Panc1 (cell line): ENCODE measurements at regions not wholly inside any gene's neighbourhood (a gene's known extent, or its start where the extent isn't known, plus 50 kb on each side); places are given as distances from the start of the nearest gene placed in this dataset.

Experiments used
- ATAC-seq: fragments of 200-7000 bp; cut with Tn5 transposase; 2 replicates; pipeline ENCODE4 v1.9.1; 2020; ENCODE audit warnings: mild to moderate bottlenecking, moderate library complexity
- BruUV-seq: library from RNA; stranded (reverse); fragments of 400-500 nt; replicated peaks from 2 replicates; lab custom pipeline; 2021; lab: Mats Ljungman, UMichigan
- CTCF ChIA-PET: fragments of 300-600 bp; sonication (Branson Sonifier 250); formaldehyde crosslinking; loops from one replicate; lab custom pipeline; 2022; ENCODE audit warnings: antibody characterized with exemption; lab: Charles Lee
- POLR2A ChIA-PET: fragments of 300-600 bp; sonication (Branson Sonifier 250); formaldehyde crosslinking; loops from one replicate; lab custom pipeline; 2022; ENCODE audit warnings: antibody characterized with exemption; lab: Charles Lee
- DNase-seq: peaks from one replicate; pipeline ENCODE4 v3.0.0-alpha.2; 2010; ENCODE audit warnings: low read depth, low spot score
- H3K27ac ChIP-seq: 2 replicates; pipeline ENCODE4 v1.5.1; 2011; ENCODE audit warnings: mild to moderate bottlenecking, low read length, inconsistent platforms
- H3K27me3 ChIP-seq: fragments of 200-500 bp; sonication (Bioruptor generic); 2 replicates; pipeline ENCODE4 v1.6.0; 2014; ENCODE audit warnings: low read length, inconsistent platforms; ENCODE audit not compliant: control insufficient read depth, insufficient read depth
- H3K36me3 ChIP-seq: fragments of 200-500 bp; sonication (Bioruptor generic); 2 replicates; pipeline ENCODE4 v1.5.1; 2014; ENCODE audit warnings: inconsistent platforms, mild to moderate bottlenecking, low read length, moderate library complexity; ENCODE audit not compliant: control insufficient read depth, insufficient read depth
- H3K4me1 ChIP-seq: 2 replicates; pipeline ENCODE4 v1.5.1; 2011; ENCODE audit warnings: inconsistent platforms, mild to moderate bottlenecking, low read length, moderate library complexity; ENCODE audit not compliant: control insufficient read depth, insufficient read depth
- H3K4me3 ChIP-seq, 2 experiments: 2 replicates each; pipeline ENCODE4 v1.5.1; 2011 to 2012; ENCODE audit warnings: low read depth in 2 of 2, low read length in 2 of 2, mild to moderate bottlenecking in 2 of 2, inconsistent platforms in 1 of 2, moderate library complexity in 1 of 2
- H3K9me3 ChIP-seq: fragments of 200-500 bp; sonication (Bioruptor generic); 2 replicates; pipeline ENCODE4 v1.5.1; 2014; ENCODE audit warnings: low read depth, mild to moderate bottlenecking, inconsistent platforms, low read length, moderate library complexity; ENCODE audit not compliant: control insufficient read depth, insufficient read depth
- CTCF ChIP-seq: fragments of 450-650 bp; IDR thresholded peaks from 2 replicates; pipeline ENCODE4 v1.5.1; 2017; ENCODE audit warnings: mild to moderate bottlenecking
- POLR2AphosphoS5 ChIP-seq: IDR thresholded peaks from 2 replicates; pipeline ENCODE4 v1.6.1; 2012; ENCODE audit warnings: mild to moderate bottlenecking, low read depth, low read length, moderate library complexity
- REST ChIP-seq, 2 experiments: IDR thresholded peaks; 2 replicates each; pipeline ENCODE4 v1.6.1; 2011 to 2012; ENCODE audit warnings: low read depth in 2 of 2, control low read depth in 1 of 2, low read length in 1 of 2, mild to moderate bottlenecking in 1 of 2, moderate library complexity in 1 of 2; ENCODE audit not compliant: insufficient read depth in 1 of 2
- SIN3A ChIP-seq: IDR thresholded peaks from 2 replicates; pipeline ENCODE4 v1.6.1; 2012; ENCODE audit warnings: low read depth, mild to moderate bottlenecking, low read length, moderate library complexity, borderline replicate concordance; ENCODE audit not compliant: insufficient read depth
- TCF7L2 ChIP-seq: IDR thresholded peaks from 2 replicates; pipeline ENCODE4 v1.6.1; 2011; ENCODE audit warnings: mild to moderate bottlenecking, low read depth, low read length, inconsistent platforms
- in situ Hi-C: cut with HindIII; loops from 2 replicates; pipeline ENCODE4 v1.10.0; 2016; ENCODE audit warnings: low sequenced_read_pairs, low pct_unique_long_range_greater_than_20kb
- intact Hi-C: fragments of 100-400 bp; cut with micrococcal nuclease; formaldehyde crosslinking; loops from one replicate; pipeline ENCODE4 v1.10.0; 2022; ENCODE audit not compliant: unreplicated experiment

DNA sequence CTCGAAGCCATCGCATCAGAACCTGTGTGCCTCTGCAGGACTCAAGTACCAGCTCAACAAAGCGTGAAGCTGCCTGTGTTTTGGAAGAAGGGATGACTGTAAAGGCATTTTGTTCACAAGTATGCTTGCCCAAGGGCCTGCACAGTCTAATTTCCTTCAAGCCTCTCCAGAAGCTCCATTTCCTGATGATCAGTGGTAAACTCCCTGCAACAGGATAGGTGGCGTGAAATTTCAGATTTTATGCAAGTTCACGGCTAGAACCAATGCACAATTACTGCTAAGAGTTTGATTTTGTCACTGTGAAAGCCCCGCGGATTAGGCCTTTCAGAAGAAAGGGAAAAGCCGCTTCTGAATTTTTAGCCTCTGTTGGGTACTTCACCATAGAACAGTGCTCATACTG, 89.2 kb upstream of the TAPT1 start:
- H3K27me3 ChIP-seq, result no peaks in the 10 kb centered on the region
- no TSS peak for BruUV-seq
- in situ Hi-C loops (no loop called here), intact Hi-C loops (no loop called here)
- ChIA-PET POLR2A (no interaction called here), CTCF (no interaction called here)
- DNase-seq, result no peak
- no peaks in the 10 kb centered on the region for H3K9me3 ChIP-seq
- no peaks in the 10 kb centered on the region for H3K36me3 ChIP-seq
- no peak for TF ChIP-seq SIN3A
- no peak for TF ChIP-seq REST (IDR thresholded peaks at IDR 0.05; ENCODE audit: insufficient read depth in 1 of 2, low read depth in 2 of 2, low read length in 1 of 2)
- TF ChIP-seq CTCF, result no peak
- TF ChIP-seq TCF7L2, result no peak
- TF ChIP-seq POLR2AphosphoS5, result no peak
- H3K4me3 ChIP-seq, result no peak overlapping the region
- no peaks in the 10 kb centered on the region for H3K4me1 ChIP-seq
- no peak for ATAC-seq
- no peak overlapping the region for H3K27ac ChIP-seq

- in situ Hi-C loops (no loop called here), intact Hi-C loops (no loop called here)
- TF ChIP-seq CTCF (no peak), REST (IDR thresholded peaks at IDR 0.05; ENCODE audit: insufficient read depth in 1 of 2, low read depth in 2 of 2, low read length in 1 of 2) (no peak), POLR2AphosphoS5 (no peak), SIN3A (no peak), TCF7L2 (no peak)
- no TSS peak for BruUV-seq
- CTCF ChIA-PET, result no interaction called here
- Histone ChIP-seq H3K36me3 (no peaks in the 10 kb centered on the region), H3K4me3 (no peak overlapping the region), H3K27ac (no peak overlapping the region), H3K27me3 (no peaks in the 10 kb centered on the region), H3K4me1 (no peaks in the 10 kb centered on the region), H3K9me3 (no peaks in the 10 kb centered on the region)
- POLR2A ChIA-PET, result no interaction called here
- DNase-seq (no peak), ATAC-seq (no peak)
Observed at GRCh38 chr4:16310606-16311005, 84.3 kb upstream of the TAPT1 start.
